ENCODE measurements at regions not wholly inside any gene's neighbourhood (a gene's known extent, or its start where the extent isn't known, plus 50 kb on each side); places are given as distances from the start of the nearest gene placed in this dataset.

DNA sequence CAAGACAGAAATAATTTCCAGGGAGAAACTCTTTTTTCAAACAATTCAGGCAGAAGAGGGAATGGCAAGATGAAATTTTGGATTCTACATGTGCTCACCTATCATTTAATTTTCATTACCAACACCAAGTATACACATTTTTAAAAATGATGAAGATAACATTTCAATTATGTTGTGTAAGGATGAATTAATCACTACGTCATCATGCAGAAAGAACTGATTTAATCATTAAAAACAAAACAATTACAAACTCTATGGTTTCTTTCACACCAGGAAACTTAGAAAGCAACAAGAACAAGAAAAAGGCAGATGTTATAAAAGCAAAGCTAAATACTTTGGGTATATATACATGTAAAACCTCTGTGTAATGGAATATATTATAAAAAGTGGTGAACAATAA is 668.5 kb downstream of the NCAM2 start:
- Mint-ChIP-seq H3K36me3 (no peaks in the 10 kb centered on the region), H3K4me3 (no peak overlapping the region), H3K9me3 (no peaks in the 10 kb centered on the region), H3K27ac (no peak overlapping the region), H3K27me3 (no peaks in the 10 kb centered on the region), H3K4me1 (ENCODE audit: unreplicated experiment) (no peaks in the 10 kb centered on the region)
- DNase-seq (ENCODE audit: extremely low spot score, unreplicated experiment): no peak
- TF ChIP-seq, protein P1, sequence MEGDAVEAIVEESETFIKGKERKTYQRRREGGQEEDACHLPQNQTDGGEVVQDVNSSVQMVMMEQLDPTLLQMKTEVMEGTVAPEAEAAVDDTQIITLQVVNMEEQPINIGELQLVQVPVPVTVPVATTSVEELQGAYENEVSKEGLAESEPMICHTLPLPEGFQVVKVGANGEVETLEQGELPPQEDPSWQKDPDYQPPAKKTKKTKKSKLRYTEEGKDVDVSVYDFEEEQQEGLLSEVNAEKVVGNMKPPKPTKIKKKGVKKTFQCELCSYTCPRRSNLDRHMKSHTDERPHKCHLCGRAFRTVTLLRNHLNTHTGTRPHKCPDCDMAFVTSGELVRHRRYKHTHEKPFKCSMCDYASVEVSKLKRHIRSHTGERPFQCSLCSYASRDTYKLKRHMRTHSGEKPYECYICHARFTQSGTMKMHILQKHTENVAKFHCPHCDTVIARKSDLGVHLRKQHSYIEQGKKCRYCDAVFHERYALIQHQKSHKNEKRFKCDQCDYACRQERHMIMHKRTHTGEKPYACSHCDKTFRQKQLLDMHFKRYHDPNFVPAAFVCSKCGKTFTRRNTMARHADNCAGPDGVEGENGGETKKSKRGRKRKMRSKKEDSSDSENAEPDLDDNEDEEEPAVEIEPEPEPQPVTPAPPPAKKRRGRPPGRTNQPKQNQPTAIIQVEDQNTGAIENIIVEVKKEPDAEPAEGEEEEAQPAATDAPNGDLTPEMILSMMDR (conservative IDR thresholded peaks at IDR 0.05): no peak

- TF ChIP-seq, protein P1 (conservative IDR thresholded peaks at IDR 0.05): no peak
- Mint-ChIP-seq H3K9me3 (no peaks in the 10 kb centered on the region), H3K27me3 (no peaks in the 10 kb centered on the region)
These were observed 670.0 kb downstream of the NCAM2 start for GRCh38 chr21:21668198-21668597.

GRCh38 chr21:21673959-21674358 is 675.8 kb downstream of the NCAM2 start:
- Mint-ChIP-seq H3K4me1 (ENCODE audit: unreplicated experiment) (no peaks in the 10 kb centered on the region), H3K27me3 (no peaks in the 10 kb centered on the region), H3K9me3 (no peaks in the 10 kb centered on the region), H3K4me3 (no peak overlapping the region), H3K27ac (no peak overlapping the region), H3K36me3 (no peaks in the 10 kb centered on the region)
- no peak for DNase-seq (ENCODE audit: extremely low spot score, unreplicated experiment)
- TF ChIP-seq, protein P1 (conservative IDR thresholded peaks at IDR 0.05): no peak

More at GRCh38 chr21:21668198-21668597, 670.0 kb downstream of the NCAM2 start:
- DNase-seq (ENCODE audit: extremely low spot score, unreplicated experiment): no peak
- H3K36me3 Mint-ChIP-seq: no peaks in the 10 kb centered on the region
- H3K4me1 Mint-ChIP-seq (ENCODE audit: unreplicated experiment): no peaks in the 10 kb centered on the region
- H3K27ac Mint-ChIP-seq: no peak overlapping the region
- H3K4me3 Mint-ChIP-seq: no peak overlapping the region

DNA sequence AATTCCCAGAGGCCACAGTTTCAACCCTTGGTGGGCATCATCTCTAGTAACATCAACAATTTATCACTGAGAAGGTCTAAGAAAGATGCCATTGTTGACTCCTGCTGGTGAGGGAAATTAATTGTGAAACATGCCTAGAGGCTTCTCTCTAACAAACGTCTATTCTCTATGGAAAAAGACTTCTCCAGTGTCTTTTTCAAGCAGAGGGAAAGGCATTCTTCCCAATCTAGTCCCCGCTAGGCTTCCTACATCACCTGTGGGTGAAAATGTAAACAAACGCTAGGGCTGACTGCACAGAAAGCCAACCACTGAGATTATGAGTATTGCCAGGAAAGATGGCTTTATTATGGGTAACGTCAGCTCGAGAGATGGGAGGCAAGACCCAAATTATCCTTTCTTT is 677.4 kb downstream of the NCAM2 start:
- Mint-ChIP-seq H3K9me3 (no peaks in the 10 kb centered on the region), H3K4me1 (ENCODE audit: unreplicated experiment) (no peaks in the 10 kb centered on the region), H3K4me3 (no peak overlapping the region), H3K27me3 (no peaks in the 10 kb centered on the region), H3K36me3 (no peaks in the 10 kb centered on the region), H3K27ac (no peak overlapping the region)
- DNase-seq (ENCODE audit: extremely low spot score, unreplicated experiment): no peak
- TF ChIP-seq, protein P1 (conservative IDR thresholded peaks at IDR 0.05): no peak

DNA sequence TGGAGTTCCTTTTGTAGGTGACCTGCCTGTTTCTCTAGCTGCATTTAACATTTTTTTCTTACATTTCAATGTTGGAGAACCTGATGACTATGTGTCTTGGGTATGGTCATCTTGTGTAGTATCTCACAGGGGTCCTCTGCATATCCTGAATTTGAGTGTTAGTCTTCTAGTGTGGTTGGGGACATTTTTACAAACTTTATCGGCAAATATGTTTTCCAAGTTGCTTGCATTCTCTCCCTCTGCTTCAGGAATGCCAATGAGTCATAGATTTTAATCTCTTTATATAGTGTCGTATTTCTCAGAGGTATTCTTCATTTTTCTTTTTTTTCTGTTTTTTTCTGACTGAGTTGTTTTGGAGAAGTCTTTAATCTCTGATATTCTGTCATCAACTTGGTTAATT is 684.0 kb downstream of the NCAM2 start:
- Mint-ChIP-seq H3K27ac (no peak overlapping the region), H3K9me3 (no peaks in the 10 kb centered on the region)

More for the DNA sequence above, 684.0 kb downstream of the NCAM2 start:
- no peaks in the 10 kb centered on the region for H3K36me3 Mint-ChIP-seq
- no peak overlapping the region for H3K4me3 Mint-ChIP-seq
- TF ChIP-seq, protein P1 (conservative IDR thresholded peaks at IDR 0.05): no peak
- DNase-seq (ENCODE audit: extremely low spot score, unreplicated experiment): no peak
- H3K27me3 Mint-ChIP-seq: no peaks in the 10 kb centered on the region
- no peaks in the 10 kb centered on the region for H3K4me1 Mint-ChIP-seq (ENCODE audit: unreplicated experiment)

Data from type B pancreatic cell (in vitro differentiated cells).